Stomach (tissue), 8 donors: ENCODE measurements at regions not wholly inside any gene's neighbourhood (a gene's known extent, or its start where the extent isn't known, plus 50 kb on each side); places are given as distances from the start of the nearest gene placed in this dataset.
"Not testable (repeated sequence)": the region's sequence is repeated elsewhere in the genome, so short reads cannot be mapped to it uniquely, and the experiment has no call there.

Source experiments
- DNase-seq, 2 donors: peaks; one replicate each; pipeline versions ENCODE4 v3.0.0 to v3.0.0-alpha.2; 2013 to 2019
- H3K27ac ChIP-seq, 5 donors: fragments of 200-600 bp in 4 of 5; sonication (generic) in 4 of 5; one replicate each; pipeline ENCODE4 v1.5.1; 2013 to 2019; ENCODE audit warnings: mild to moderate bottlenecking in 1 of 5, moderate library complexity in 1 of 5
- H3K27me3 ChIP-seq, 3 donors: fragments of 200-600 bp; sonication (generic); one replicate each; pipeline ENCODE4 v1.5.1; 2017 to 2019; ENCODE audit warnings: mixed run types in 1 of 3
- H3K36me3 ChIP-seq, 4 donors: fragments of 200-600 bp; sonication (generic); 1 replicate in 3 of 4; 2 replicates in 1 of 4; pipeline ENCODE4 v1.5.1; 2016 to 2019
- H3K4me1 ChIP-seq, 4 donors: fragments of 200-600 bp; sonication (generic); one replicate each; pipeline ENCODE4 v1.5.1; 2016 to 2019
- H3K4me3 ChIP-seq, 4 donors: fragments of 200-600 bp; sonication (generic) in 3 of 4; one replicate each; pipeline ENCODE4 v1.5.1; 2016 to 2019; ENCODE audit warnings: mild to moderate bottlenecking in 1 of 4
- H3K9me3 ChIP-seq, 4 donors: fragments of 200-600 bp; sonication (generic); one replicate each; pipeline ENCODE4 v1.5.1; 2016 to 2019
- EP300 ChIP-seq: sonication (generic); formaldehyde crosslinking; IDR thresholded peaks from one replicate; pipeline ENCODE4 v1.6.1; 2017; ENCODE audit warnings: antibody characterized with exemption
- POLR2A ChIP-seq, 4 donors: fragments of 450-650 bp; IDR thresholded peaks; one replicate each; pipeline ENCODE4 v1.6.1; 2016; ENCODE audit warnings: antibody characterized with exemption in 4 of 4, control low read depth in 2 of 4, mild to moderate bottlenecking in 1 of 4, moderate library complexity in 1 of 4
- POLR2AphosphoS5 ChIP-seq, 3 donors: sonication (generic); formaldehyde crosslinking; IDR thresholded peaks; one replicate each; pipeline ENCODE4 v1.6.1; 2016; ENCODE audit warnings: antibody characterized with exemption in 3 of 3
- WGBS, 5 donors: extraction: QIAGEN DNeasy Blood & Tissue Kit in 3 of 5; methylation state at CpG; one replicate each; pipeline versions ENCODE4 v1.1.5 to v1.1.7; 2013 to 2018; 5-methylcytosine and 5-hydroxymethylcytosine counted together
- intact Hi-C: fragments of 100-400 bp; cut with DNase I; formaldehyde crosslinking; loops from one replicate; pipeline ENCODE4 v1.15.1; 2023; ENCODE audit warnings: low total_unique reads
- TF ChIP-seq, protein P1 (sequence below), 7 experiments: fragments of 450-650 bp in 4 of 7; fragments of 200-600 bp in 3 of 7; sonication (generic) in 3 of 7; IDR thresholded peaks; one replicate each; pipeline ENCODE4 v1.5.1; 2016 to 2019; ENCODE audit warnings: antibody characterized with exemption in 7 of 7, control low read depth in 2 of 7, mild to moderate bottlenecking in 1 of 7
- donor health status: healthy with polysubstance abuse.
- donor health status: Bipolar disorder and iron deficiency.
- donor health status: healthy.

DNA sequence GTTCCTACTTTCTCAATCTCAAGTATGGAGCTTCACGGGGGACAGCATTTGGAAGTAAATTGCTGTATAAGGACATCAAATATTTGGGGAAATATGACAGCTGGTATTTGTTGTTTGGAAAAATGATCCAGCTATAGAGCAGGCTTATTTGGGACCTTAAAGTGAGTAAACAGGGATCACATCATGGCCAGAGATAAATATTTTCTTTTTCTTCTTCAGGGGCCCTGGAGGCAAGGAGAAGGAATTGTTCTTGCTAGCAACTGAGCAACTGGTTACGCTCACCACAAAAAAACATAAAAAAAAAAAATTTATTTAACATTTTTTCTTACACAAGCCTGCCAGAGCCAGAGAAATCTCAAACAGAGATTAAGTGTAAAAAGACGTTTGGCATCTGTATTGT is 277.2 kb upstream of the UGT8 start:
- Histone ChIP-seq H3K9me3 (no peaks in the 10 kb centered on the region), H3K27me3 (no peaks in the 10 kb centered on the region), H3K36me3 (no peaks in the 10 kb centered on the region), H3K4me3 (no peak overlapping the region), H3K27ac (no peak overlapping the region), H3K4me1 (peaks cover 0 to 8% (median 0%) of the 10 kb centered on the region in 4 donors)
- no peak for DNase-seq
- TF ChIP-seq POLR2A (IDR thresholded peaks at IDR 0.05) (no peak), EP300 (no peak), POLR2AphosphoS5 (IDR thresholded peaks at IDR 0.05) (no peak)
- TF ChIP-seq, protein P1, sequence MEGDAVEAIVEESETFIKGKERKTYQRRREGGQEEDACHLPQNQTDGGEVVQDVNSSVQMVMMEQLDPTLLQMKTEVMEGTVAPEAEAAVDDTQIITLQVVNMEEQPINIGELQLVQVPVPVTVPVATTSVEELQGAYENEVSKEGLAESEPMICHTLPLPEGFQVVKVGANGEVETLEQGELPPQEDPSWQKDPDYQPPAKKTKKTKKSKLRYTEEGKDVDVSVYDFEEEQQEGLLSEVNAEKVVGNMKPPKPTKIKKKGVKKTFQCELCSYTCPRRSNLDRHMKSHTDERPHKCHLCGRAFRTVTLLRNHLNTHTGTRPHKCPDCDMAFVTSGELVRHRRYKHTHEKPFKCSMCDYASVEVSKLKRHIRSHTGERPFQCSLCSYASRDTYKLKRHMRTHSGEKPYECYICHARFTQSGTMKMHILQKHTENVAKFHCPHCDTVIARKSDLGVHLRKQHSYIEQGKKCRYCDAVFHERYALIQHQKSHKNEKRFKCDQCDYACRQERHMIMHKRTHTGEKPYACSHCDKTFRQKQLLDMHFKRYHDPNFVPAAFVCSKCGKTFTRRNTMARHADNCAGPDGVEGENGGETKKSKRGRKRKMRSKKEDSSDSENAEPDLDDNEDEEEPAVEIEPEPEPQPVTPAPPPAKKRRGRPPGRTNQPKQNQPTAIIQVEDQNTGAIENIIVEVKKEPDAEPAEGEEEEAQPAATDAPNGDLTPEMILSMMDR (IDR thresholded peaks at IDR 0.05), result no peak
- intact Hi-C loops, result no loop called here
- 62 to 76% (median 68%) methylated on average over 3 of the region's 3 CpGs for WGBS, 5 donors

DNA sequence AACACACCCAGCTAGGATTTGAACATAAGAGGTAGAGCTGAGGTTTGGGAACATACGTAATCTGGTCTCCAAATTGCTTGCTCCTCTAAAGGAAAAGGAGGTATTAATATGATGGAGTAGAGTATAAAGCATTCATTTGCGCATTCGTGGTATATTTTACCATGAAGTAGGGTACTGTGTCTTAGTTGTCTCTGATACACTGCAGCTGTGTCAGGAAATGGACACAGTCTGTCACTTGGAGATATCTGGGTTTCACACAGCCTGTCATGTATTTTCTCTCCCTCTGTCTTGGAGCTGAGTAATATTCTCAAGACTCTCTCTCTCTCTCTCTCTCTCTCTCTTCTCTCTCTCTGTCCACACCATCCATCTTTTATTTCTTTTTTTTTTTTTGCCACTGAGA is 274.8 kb upstream of the UGT8 start:
- H3K4me1 ChIP-seq, result no peaks in the 10 kb centered on the region

DNA sequence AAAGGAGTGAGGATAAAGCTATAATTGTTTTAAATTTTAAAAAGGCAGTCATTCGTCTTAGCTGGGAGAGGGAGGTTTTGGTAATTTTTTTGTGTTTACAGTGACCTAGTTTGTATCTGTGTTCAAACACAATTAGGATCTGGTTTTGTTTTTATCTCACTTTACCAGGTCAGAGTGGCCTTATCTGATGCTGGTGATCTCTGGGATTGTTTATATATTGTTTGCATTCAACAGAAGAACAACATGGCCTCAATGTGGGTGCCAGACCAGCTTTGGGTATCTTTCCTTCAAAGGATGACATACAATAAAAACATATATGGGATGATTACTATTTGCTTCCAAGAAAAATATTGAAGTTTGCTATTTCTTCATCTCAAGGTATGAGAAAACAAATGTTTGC is 272.2 kb upstream of the UGT8 start:
- 19 to 49% (median 30%) methylated on average over 1 of the region's 1 CpG for WGBS, 5 donors
- Histone ChIP-seq H3K4me3 (no peak overlapping the region), H3K27ac (no peak overlapping the region), H3K4me1 (no peaks in the 10 kb centered on the region), H3K9me3 (no peaks in the 10 kb centered on the region), H3K36me3 (no peaks in the 10 kb centered on the region), H3K27me3 (no peaks in the 10 kb centered on the region)
- TF ChIP-seq EP300 (no peak), POLR2AphosphoS5 (IDR thresholded peaks at IDR 0.05) (no peak), POLR2A (IDR thresholded peaks at IDR 0.05) (no peak)
- TF ChIP-seq, protein P1 (IDR thresholded peaks at IDR 0.05), result no peak
- no peak for DNase-seq
- intact Hi-C loops, result no loop called here

More for the DNA sequence above, 274.8 kb upstream of the UGT8 start:
- intact Hi-C loops, result no loop called here
- Histone ChIP-seq H3K27ac (no peak overlapping the region), H3K36me3 (no peaks in the 10 kb centered on the region), H3K9me3 (no peaks in the 10 kb centered on the region), H3K27me3 (no peaks in the 10 kb centered on the region), H3K4me3 (no peak overlapping the region)
- no peak for DNase-seq
- TF ChIP-seq POLR2A (IDR thresholded peaks at IDR 0.05), result no peak
- TF ChIP-seq, protein P1 (IDR thresholded peaks at IDR 0.05), result no peak
- TF ChIP-seq EP300, result no peak
- TF ChIP-seq POLR2AphosphoS5 (IDR thresholded peaks at IDR 0.05), result no peak
- WGBS, 5 donors, result 33 to 75% (median 46%) methylated on average over 3 of the region's 3 CpGs

GRCh38 chr4:114332119-114332518 is 266.5 kb upstream of the UGT8 start:
- Histone ChIP-seq H3K36me3 (no peaks in the 10 kb centered on the region), H3K4me1 (no peaks in the 10 kb centered on the region), H3K27ac (no peak overlapping the region), H3K27me3 (no peaks in the 10 kb centered on the region), H3K4me3 (no peak overlapping the region), H3K9me3 (no peaks in the 10 kb centered on the region)
- TF ChIP-seq POLR2AphosphoS5 (IDR thresholded peaks at IDR 0.05), result no peak
- TF ChIP-seq, protein P1 (IDR thresholded peaks at IDR 0.05), result no peak
- TF ChIP-seq EP300, result no peak
- no peak for TF ChIP-seq POLR2A (IDR thresholded peaks at IDR 0.05)
- no peak for DNase-seq
- intact Hi-C loops, result no loop called here
- 93 to 100% (median 96%) methylated on average over 1 of the region's 1 CpG for WGBS, 5 donors

GRCh38 chr4:114334363-114334762 is 264.2 kb upstream of the UGT8 start:
- intact Hi-C loops, H3K27me3 ChIP-seq, DNase-seq, H3K4me1 ChIP-seq, H3K4me3 ChIP-seq, H3K9me3 ChIP-seq, H3K27ac ChIP-seq, H3K36me3 ChIP-seq: not testable (repeated sequence)
